Naive thymus-derived CD4-positive, alpha-beta T cell (primary cell): ENCODE measurements at regions not wholly inside any gene's neighbourhood (a gene's known extent, or its start where the extent isn't known, plus 50 kb on each side); places are given as distances from the start of the nearest gene placed in this dataset.
A peak's percentile ranks its signal among the peaks of the same experiment; 100 is the strongest.

Experiments used
- ATAC-seq: fragments of 150-1000 bp; cut with Tn5 transposase; 2 replicates; pipeline ENCODE4 v1.10.0; 2021; ENCODE audit warnings: mild to moderate bottlenecking, moderate library complexity
- CTCF ChIA-PET: fragments of 350-600 bp; sonication (Branson Sonifier 250); formaldehyde crosslinking; loops from one replicate; lab custom pipeline; 2021; ENCODE audit warnings: antibody characterized with exemption; lab: Charles Lee
- POLR2A ChIA-PET: fragments of 350-600 bp; sonication (Branson Sonifier 250); formaldehyde crosslinking; loops from one replicate; lab custom pipeline; 2021; ENCODE audit warnings: antibody characterized with exemption, inconsistent platforms; lab: Charles Lee
- DNase-seq, 9 donors: peaks; one replicate each; pipeline versions ENCODE4 v3.0.0 to v3.0.0-alpha.2; 2020 to 2022; ENCODE audit warnings: mixed read lengths in 1 of 9
- H3K27ac ChIP-seq: one replicate; pipeline ENCODE4 v1.7.0; 2013; ENCODE audit warnings: mild to moderate bottlenecking, low read depth, low read length, moderate library complexity
- H3K27me3 ChIP-seq, 2 donors: one replicate each; pipeline ENCODE4 v1.7.0; 2013; ENCODE audit warnings: low read length in 2 of 2, mild to moderate bottlenecking in 2 of 2, moderate library complexity in 2 of 2; ENCODE audit not compliant: control insufficient read depth in 2 of 2, insufficient read depth in 2 of 2
- H3K36me3 ChIP-seq, 3 experiments: 1 replicate in 2 of 3; 2 replicates in 1 of 3; pipeline ENCODE4 v1.7.0; 2013; ENCODE audit warnings: low read length in 3 of 3, mild to moderate bottlenecking in 3 of 3, moderate library complexity in 1 of 3; ENCODE audit not compliant: insufficient read depth in 3 of 3, control insufficient read depth in 2 of 3
- H3K4me1 ChIP-seq, 2 donors: one replicate each; pipeline ENCODE4 v1.7.0; 2013; ENCODE audit warnings: low read length in 2 of 2, mild to moderate bottlenecking in 2 of 2, moderate library complexity in 1 of 2; ENCODE audit not compliant: control insufficient read depth in 2 of 2, insufficient read depth in 2 of 2
- H3K4me3 ChIP-seq: 2 replicates; pipeline ENCODE4 v1.7.0; 2013; ENCODE audit warnings: mild to moderate bottlenecking, low read length
- H3K9me3 ChIP-seq, 3 experiments: 1 replicate in 2 of 3; 2 replicates in 1 of 3; pipeline ENCODE4 v1.7.0; 2013; ENCODE audit warnings: low read length in 3 of 3; ENCODE audit not compliant: control insufficient read depth in 2 of 3
- H3K27ac Mint-ChIP-seq, 9 donors: one replicate each; pipeline ENCODE4 v1.8.0; 2020 to 2022; ENCODE audit warnings: mixed read lengths in 9 of 9, mild to moderate bottlenecking in 8 of 9, moderate library complexity in 5 of 9, inconsistent platforms in 2 of 9
- H3K27me3 Mint-ChIP-seq, 5 donors: one replicate each; pipeline ENCODE4 v1.8.0; 2021 to 2022; ENCODE audit warnings: mixed read lengths in 5 of 5, mild to moderate bottlenecking in 1 of 5
- H3K36me3 Mint-ChIP-seq, 5 donors: one replicate each; pipeline ENCODE4 v1.8.0; 2020 to 2022; ENCODE audit warnings: mixed read lengths in 5 of 5, mild to moderate bottlenecking in 3 of 5, inconsistent platforms in 1 of 5
- H3K4me1 Mint-ChIP-seq, 7 donors: one replicate each; pipeline ENCODE4 v1.8.0; 2020 to 2022; ENCODE audit warnings: mixed read lengths in 7 of 7, mild to moderate bottlenecking in 3 of 7, inconsistent platforms in 1 of 7
- H3K4me3 Mint-ChIP-seq, 10 donors: one replicate each; pipeline ENCODE4 v1.8.0; 2020 to 2022; ENCODE audit warnings: mild to moderate bottlenecking in 10 of 10, mixed read lengths in 10 of 10, moderate library complexity in 6 of 10, inconsistent platforms in 2 of 10
- H3K9me3 Mint-ChIP-seq, 11 donors: one replicate each; pipeline ENCODE4 v1.8.0; 2020 to 2022; ENCODE audit warnings: mixed read lengths in 11 of 11, mild to moderate bottlenecking in 4 of 11, inconsistent platforms in 1 of 11, moderate library complexity in 1 of 11
- intact Hi-C, 2 donors: fragments of 100-400 bp; cut with micrococcal nuclease; formaldehyde crosslinking; loops; one replicate each; pipeline ENCODE4 v1.15.1; 2023

DNA sequence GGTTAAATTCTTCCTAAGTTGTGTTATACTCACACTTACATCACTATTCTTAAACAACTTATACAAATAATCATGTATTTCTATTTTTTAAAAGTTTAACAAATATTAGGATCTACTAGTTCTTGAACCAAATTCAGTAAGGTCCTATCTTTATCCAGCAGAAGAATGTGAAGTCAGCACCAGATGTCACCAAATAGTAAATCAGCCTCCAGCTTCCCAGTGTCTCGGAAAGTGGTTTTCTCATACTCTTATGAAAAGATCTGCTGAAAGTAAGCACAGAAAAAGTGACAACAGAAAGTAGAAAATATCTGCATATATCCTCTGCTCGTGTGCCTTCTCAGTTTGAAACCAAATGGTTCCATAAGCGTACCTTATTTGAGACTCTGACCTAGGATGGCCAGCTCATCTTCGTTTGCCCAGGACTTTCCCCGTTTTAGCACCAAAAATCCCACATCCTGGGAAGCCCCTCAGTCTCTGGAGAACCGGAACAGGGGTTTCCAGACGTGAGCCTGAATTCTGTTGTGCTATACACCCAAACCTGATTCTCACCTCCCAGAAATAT is 98.0 kb upstream of the DCLK2 start:
- DNase-seq (no peak), ATAC-seq (no peak)
- Mint-ChIP-seq H3K4me1 (peaks cover 0 to 6% (median 0%) of the 10 kb centered on the region in 7 donors), H3K36me3 (peaks cover 0 to 2% (median 0%) of the 10 kb centered on the region in 5 donors), H3K27me3 (peaks cover 0 to 17% (median 8%) of the 10 kb centered on the region in 5 donors), H3K4me3 (no peak overlapping the region), H3K9me3 (peaks cover 0 to 3% (median 0%) of the 10 kb centered on the region in 11 donors), H3K27ac (no peak overlapping the region)
- Histone ChIP-seq H3K4me1 (no peaks in the 10 kb centered on the region), H3K9me3 (no peaks in the 10 kb centered on the region), H3K27ac (no peak overlapping the region), H3K36me3 (no peaks in the 10 kb centered on the region), H3K27me3 (no peaks in the 10 kb centered on the region), H3K4me3 (no peak overlapping the region)
- CTCF ChIA-PET, result interaction anchor here (0.5 kb wide), 1 partner anchor 886 kb away, joined by 3 read pairs; no protein-coding TSS in a partner anchor
- POLR2A ChIA-PET, result no interaction called here
- intact Hi-C loops, result no loop called here

DNA sequence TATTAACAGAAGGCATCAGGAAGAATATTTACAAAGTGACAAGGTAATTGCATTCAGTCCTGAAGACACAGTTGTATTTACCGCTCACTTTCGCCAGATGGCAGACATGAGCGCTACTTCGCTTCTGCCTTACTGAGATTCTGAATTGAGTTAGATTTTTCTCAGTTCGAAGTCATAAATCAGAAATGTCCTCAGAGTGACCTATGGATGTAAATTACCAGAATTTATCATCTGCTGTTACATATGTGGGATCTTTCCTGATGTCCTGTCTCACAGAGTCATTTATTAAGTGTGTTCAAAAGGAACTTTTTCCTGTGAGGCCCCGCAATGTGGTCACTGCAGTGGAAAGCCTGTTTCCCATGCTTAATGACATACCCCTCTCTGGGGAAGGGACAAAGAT is 97.3 kb upstream of the DCLK2 start:
- Histone ChIP-seq H3K9me3 (no peaks in the 10 kb centered on the region), H3K4me3 (no peak overlapping the region), H3K27me3 (no peaks in the 10 kb centered on the region), H3K36me3 (no peaks in the 10 kb centered on the region), H3K27ac (no peak overlapping the region), H3K4me1 (no peaks in the 10 kb centered on the region)
- Mint-ChIP-seq H3K27ac (no peak overlapping the region), H3K36me3 (peaks cover 0 to 2% (median 0%) of the 10 kb centered on the region in 5 donors), H3K27me3 (peaks cover 0 to 12% (median 8%) of the 10 kb centered on the region in 5 donors), H3K4me1 (peaks cover 0 to 12% (median 0%) of the 10 kb centered on the region in 7 donors), H3K9me3 (peaks cover 0 to 3% (median 0%) of the 10 kb centered on the region in 11 donors), H3K4me3 (no peak overlapping the region)
- peak in 6 of 9 donors; percentile 25 to 33 (median 28) for DNase-seq
- intact Hi-C loops, result loop anchor here (1.0 kb wide), 3 partner anchors 228 to 886 kb away; no protein-coding TSS in a partner anchor
- POLR2A ChIA-PET, result no interaction called here
- ATAC-seq, result peak; percentile 57
- CTCF ChIA-PET, result interaction anchor here (0.6 to 1.5 kb wide), 3 partner anchors 9 to 997 kb away, joined by 3 to 6 read pairs (median 3); no protein-coding TSS in a partner anchor

DNA sequence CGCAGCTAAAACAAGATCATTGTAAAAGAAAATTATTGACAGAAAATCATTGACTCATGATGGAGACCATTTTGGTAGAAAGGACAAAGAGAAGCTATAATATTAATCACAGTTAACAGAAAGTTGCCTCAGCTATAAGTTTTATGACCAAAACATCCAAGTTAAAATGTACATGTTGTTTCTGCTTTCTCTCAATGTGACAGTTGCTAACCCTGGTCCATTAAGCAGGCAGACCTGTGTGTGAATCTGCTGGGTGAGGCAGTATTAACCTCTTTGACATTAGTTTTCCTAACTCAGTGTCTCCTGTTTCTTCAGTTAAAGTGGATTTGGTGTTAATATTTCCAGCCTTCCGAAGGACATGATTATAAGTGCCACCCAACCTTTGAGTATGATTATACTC is 94.8 kb upstream of the DCLK2 start:
- no peak overlapping the region for H3K4me3 Mint-ChIP-seq
- DNase-seq (no peak), ATAC-seq (no peak)
- intact Hi-C loops, result no loop called here
- Histone ChIP-seq H3K4me3 (no peak overlapping the region), H3K27ac (no peak overlapping the region), H3K9me3 (no peaks in the 10 kb centered on the region), H3K27me3 (no peaks in the 10 kb centered on the region), H3K36me3 (no peaks in the 10 kb centered on the region), H3K4me1 (no peaks in the 10 kb centered on the region)
- peaks cover 0 to 2% (median 0%) of the 10 kb centered on the region in 11 donors for H3K9me3 Mint-ChIP-seq
- no peak overlapping the region for H3K27ac Mint-ChIP-seq
- H3K36me3 Mint-ChIP-seq, result peaks cover 0 to 6% (median 0%) of the 10 kb centered on the region in 5 donors
- H3K4me1 Mint-ChIP-seq, result peaks cover 0 to 30% (median 0%) of the 10 kb centered on the region in 7 donors
- POLR2A ChIA-PET, result no interaction called here
- H3K27me3 Mint-ChIP-seq, result peaks cover 0 to 8% (median 7%) of the 10 kb centered on the region in 5 donors
- CTCF ChIA-PET, result no interaction called here

DNA sequence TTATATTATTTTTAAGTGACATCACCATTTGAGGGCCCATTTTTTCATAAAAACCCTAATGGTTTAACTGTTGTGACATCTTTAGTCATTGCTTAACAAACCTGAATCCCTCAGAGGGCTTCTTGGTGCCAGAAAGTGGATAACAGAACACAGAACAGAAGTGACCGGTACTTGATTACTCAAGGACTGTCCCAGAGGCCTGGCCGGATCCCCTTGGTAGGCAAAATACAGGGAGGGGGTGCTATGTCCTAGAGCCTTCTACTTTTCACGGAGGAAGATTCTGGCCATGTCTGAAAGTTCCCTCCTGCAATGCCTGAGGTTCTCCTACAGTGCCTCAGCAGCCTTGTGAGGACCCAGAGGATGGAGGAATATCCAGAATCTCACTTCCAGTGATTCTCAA is 94.3 kb upstream of the DCLK2 start:
- no peak for DNase-seq
- POLR2A ChIA-PET, result no interaction called here
- no peak overlapping the region for H3K27ac Mint-ChIP-seq
- peaks cover 0 to 30% (median 0%) of the 10 kb centered on the region in 7 donors for H3K4me1 Mint-ChIP-seq
- Histone ChIP-seq H3K27me3 (no peaks in the 10 kb centered on the region), H3K4me1 (no peaks in the 10 kb centered on the region), H3K27ac (no peak overlapping the region), H3K9me3 (no peaks in the 10 kb centered on the region), H3K36me3 (no peaks in the 10 kb centered on the region), H3K4me3 (no peak overlapping the region)
- CTCF ChIA-PET, result no interaction called here
- H3K9me3 Mint-ChIP-seq, result peaks cover 0 to 2% (median 0%) of the 10 kb centered on the region in 11 donors
- ATAC-seq, result no peak
- no peak overlapping the region for H3K4me3 Mint-ChIP-seq
- intact Hi-C loops, result no loop called here
- peaks cover 0 to 8% (median 7%) of the 10 kb centered on the region in 5 donors for H3K27me3 Mint-ChIP-seq
- H3K36me3 Mint-ChIP-seq, result peaks cover 0 to 6% (median 0%) of the 10 kb centered on the region in 5 donors

DNA sequence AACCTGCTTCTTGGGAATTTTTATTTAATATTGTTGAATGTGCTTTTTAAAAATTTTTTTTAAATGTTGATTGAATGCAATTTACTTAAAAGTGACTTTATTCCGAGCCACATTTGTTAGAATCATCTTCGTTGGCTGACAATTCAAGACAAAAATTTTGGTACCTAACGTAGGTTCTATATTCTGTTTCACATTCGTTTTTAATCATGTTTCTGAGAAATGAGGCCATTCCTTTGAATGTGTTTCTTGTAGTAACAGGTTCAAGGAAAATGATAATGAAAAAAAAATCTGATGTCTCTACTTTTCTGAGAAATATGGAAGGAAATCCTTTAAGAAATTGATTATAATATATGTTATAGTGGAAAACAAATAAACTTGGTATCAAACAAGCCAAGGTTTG is 92.3 kb upstream of the DCLK2 start:
- H3K36me3 Mint-ChIP-seq, result peaks cover 0 to 6% (median 0%) of the 10 kb centered on the region in 5 donors
- peak overlapping the region in 1 of 9 donors; percentile 63 for H3K27ac Mint-ChIP-seq
- no peaks in the 10 kb centered on the region for H3K36me3 ChIP-seq
- H3K4me3 Mint-ChIP-seq, result peak overlapping the region in 1 of 10 donors; percentile 48
- ChIA-PET CTCF (no interaction called here), POLR2A (no interaction called here)
- H3K4me1 ChIP-seq, result no peaks in the 10 kb centered on the region
- ATAC-seq (no peak), DNase-seq (no peak)
- H3K27ac ChIP-seq, result no peak overlapping the region
- H3K9me3 Mint-ChIP-seq, result peaks cover 0 to 2% (median 0%) of the 10 kb centered on the region in 11 donors
- peaks cover 0 to 29% (median 0%) of the 10 kb centered on the region in 7 donors for H3K4me1 Mint-ChIP-seq
- peaks cover 0 to 15% (median 8%) of the 10 kb centered on the region in 5 donors for H3K27me3 Mint-ChIP-seq
- H3K27me3 ChIP-seq, result no peaks in the 10 kb centered on the region
- no peaks in the 10 kb centered on the region for H3K9me3 ChIP-seq
- no peak overlapping the region for H3K4me3 ChIP-seq
- intact Hi-C loops, result no loop called here

DNA sequence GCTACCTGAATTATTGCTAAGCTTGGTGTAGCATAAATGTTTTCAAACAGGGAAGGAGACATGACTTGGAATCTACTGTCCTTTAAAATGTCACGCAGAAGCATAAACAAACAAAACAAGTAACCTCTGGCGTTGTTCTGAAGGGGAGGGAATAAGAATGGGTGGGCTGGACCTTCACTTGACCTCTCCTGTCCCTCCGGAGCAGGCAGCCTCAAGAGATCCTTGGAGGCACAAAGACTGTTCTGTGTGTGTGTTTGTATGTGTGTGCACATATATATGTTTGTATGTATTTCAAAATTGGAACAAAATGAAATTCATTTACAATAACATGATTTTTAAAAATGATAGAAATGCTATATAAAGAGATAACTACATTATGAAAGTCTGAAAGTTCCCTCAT is 91.3 kb upstream of the DCLK2 start:
- POLR2A ChIA-PET, result no interaction called here
- no peak overlapping the region for H3K27ac Mint-ChIP-seq
- H3K9me3 Mint-ChIP-seq, result peaks cover 0 to 2% (median 0%) of the 10 kb centered on the region in 11 donors
- peak overlapping the region in 1 of 10 donors; percentile 12 for H3K4me3 Mint-ChIP-seq
- H3K36me3 Mint-ChIP-seq, result peaks cover 0 to 6% (median 0%) of the 10 kb centered on the region in 5 donors
- Histone ChIP-seq H3K4me3 (no peak overlapping the region), H3K9me3 (no peaks in the 10 kb centered on the region), H3K27me3 (no peaks in the 10 kb centered on the region), H3K27ac (no peak overlapping the region), H3K36me3 (no peaks in the 10 kb centered on the region), H3K4me1 (no peaks in the 10 kb centered on the region)
- intact Hi-C loops, result no loop called here
- CTCF ChIA-PET, result no interaction called here
- ATAC-seq (no peak), DNase-seq (no peak)
- H3K27me3 Mint-ChIP-seq, result peaks cover 0 to 15% (median 8%) of the 10 kb centered on the region in 5 donors
- peaks cover 0 to 27% (median 0%) of the 10 kb centered on the region in 7 donors for H3K4me1 Mint-ChIP-seq
